ENCODE measurements at regions not wholly inside any gene's neighbourhood (a gene's known extent, or its start where the extent isn't known, plus 50 kb on each side); places are given as distances from the start of the nearest gene placed in this dataset.

GRCh38 chr7:16136896-16137295, 284.4 kb downstream of the CRPPA start:
- no peaks in the 10 kb centered on the region for H3K36me3 Mint-ChIP-seq (ENCODE audit: low read depth)
- H3K4me1 Mint-ChIP-seq (ENCODE audit: low read depth): no peaks in the 10 kb centered on the region
- no peak overlapping the region for H3K4me3 Mint-ChIP-seq
- no peaks in the 10 kb centered on the region for H3K27me3 Mint-ChIP-seq
- DNase-seq: no peak
- H3K27ac Mint-ChIP-seq: no peak overlapping the region
- no peaks in the 10 kb centered on the region for H3K9me3 Mint-ChIP-seq

GRCh38 chr7:16135658-16136057, 285.7 kb downstream of the CRPPA start:
- H3K27ac Mint-ChIP-seq: no peak overlapping the region
- H3K4me3 Mint-ChIP-seq: no peak overlapping the region
- no peaks in the 10 kb centered on the region for H3K27me3 Mint-ChIP-seq
- no peaks in the 10 kb centered on the region for H3K36me3 Mint-ChIP-seq (ENCODE audit: low read depth)
- DNase-seq: no peak
- no peaks in the 10 kb centered on the region for H3K9me3 Mint-ChIP-seq
- no peaks in the 10 kb centered on the region for H3K4me1 Mint-ChIP-seq (ENCODE audit: low read depth)

GRCh38 chr7:16130111-16131110, 290.9 kb downstream of the CRPPA start:
- no peak for DNase-seq
- Mint-ChIP-seq H3K4me1 (ENCODE audit: low read depth) (no peaks in the 10 kb centered on the region), H3K27me3 (no peaks in the 10 kb centered on the region), H3K4me3 (no peak overlapping the region), H3K27ac (no peak overlapping the region), H3K9me3 (peaks cover 9% of the 10 kb centered on the region), H3K36me3 (ENCODE audit: low read depth) (no peaks in the 10 kb centered on the region)

GRCh38 chr7:16129431-16130110, 291.8 kb downstream of the CRPPA start:
- H3K27ac Mint-ChIP-seq: no peak overlapping the region
- no peaks in the 10 kb centered on the region for H3K4me1 Mint-ChIP-seq (ENCODE audit: low read depth)
- H3K27me3 Mint-ChIP-seq: no peaks in the 10 kb centered on the region
- DNase-seq: no peak
- peaks cover 9% of the 10 kb centered on the region for H3K9me3 Mint-ChIP-seq
- H3K4me3 Mint-ChIP-seq: no peak overlapping the region
- no peaks in the 10 kb centered on the region for H3K36me3 Mint-ChIP-seq (ENCODE audit: low read depth)

GRCh38 chr7:16123117-16123770, 298.1 kb downstream of the CRPPA start:
- H3K36me3 Mint-ChIP-seq (ENCODE audit: low read depth): no peaks in the 10 kb centered on the region
- no peak overlapping the region for H3K27ac Mint-ChIP-seq
- H3K4me3 Mint-ChIP-seq: no peak overlapping the region
- no peaks in the 10 kb centered on the region for H3K4me1 Mint-ChIP-seq (ENCODE audit: low read depth)
- no peaks in the 10 kb centered on the region for H3K27me3 Mint-ChIP-seq
- no peak for DNase-seq
- H3K9me3 Mint-ChIP-seq: peaks cover 3% of the 10 kb centered on the region

GRCh38 chr7:16121876-16122390, 299.4 kb downstream of the CRPPA start:
- Mint-ChIP-seq H3K27me3 (no peaks in the 10 kb centered on the region), H3K36me3 (ENCODE audit: low read depth) (no peaks in the 10 kb centered on the region), H3K4me1 (ENCODE audit: low read depth) (no peaks in the 10 kb centered on the region), H3K9me3 (peaks cover 7% of the 10 kb centered on the region), H3K27ac (no peak overlapping the region), H3K4me3 (no peak overlapping the region)
- DNase-seq: no peak

GRCh38 chr7:16115374-16115773, 306.0 kb downstream of the CRPPA start:
- no peaks in the 10 kb centered on the region for H3K36me3 Mint-ChIP-seq (ENCODE audit: low read depth)
- H3K4me3 Mint-ChIP-seq: no peak overlapping the region
- no peak overlapping the region for H3K27ac Mint-ChIP-seq
- H3K27me3 Mint-ChIP-seq: no peaks in the 10 kb centered on the region
- no peak for DNase-seq
- peaks cover 14% of the 10 kb centered on the region for H3K9me3 Mint-ChIP-seq
- H3K4me1 Mint-ChIP-seq (ENCODE audit: low read depth): peaks cover 8% of the 10 kb centered on the region

- Mint-ChIP-seq H3K27me3 (no peaks in the 10 kb centered on the region), H3K9me3 (peaks cover 15% of the 10 kb centered on the region), H3K27ac (no peak overlapping the region), H3K4me3 (no peak overlapping the region), H3K4me1 (ENCODE audit: low read depth) (peaks cover 8% of the 10 kb centered on the region), H3K36me3 (ENCODE audit: low read depth) (no peaks in the 10 kb centered on the region)
- DNase-seq: no peak
These were observed 306.7 kb downstream of the CRPPA start for GRCh38 chr7:16114633-16115032.

GRCh38 chr7:16114071-16114470, 307.3 kb downstream of the CRPPA start:
- Mint-ChIP-seq H3K27me3 (no peaks in the 10 kb centered on the region), H3K9me3 (peaks cover 20% of the 10 kb centered on the region), H3K27ac (no peak overlapping the region), H3K4me3 (no peak overlapping the region), H3K4me1 (ENCODE audit: low read depth) (peaks cover 8% of the 10 kb centered on the region), H3K36me3 (ENCODE audit: low read depth) (no peaks in the 10 kb centered on the region)
- DNase-seq: no peak

- peaks cover 27% of the 10 kb centered on the region for H3K9me3 Mint-ChIP-seq
- no peaks in the 10 kb centered on the region for H3K36me3 Mint-ChIP-seq (ENCODE audit: low read depth)
- DNase-seq: no peak
- H3K4me3 Mint-ChIP-seq: no peak overlapping the region
- H3K27me3 Mint-ChIP-seq: no peaks in the 10 kb centered on the region
- H3K4me1 Mint-ChIP-seq (ENCODE audit: low read depth): peaks cover 8% of the 10 kb centered on the region
- H3K27ac Mint-ChIP-seq: no peak overlapping the region
These were observed 308.3 kb downstream of the CRPPA start for GRCh38 chr7:16113058-16113457.

- Mint-ChIP-seq H3K27me3 (no peaks in the 10 kb centered on the region), H3K9me3 (peaks cover 50% of the 10 kb centered on the region), H3K27ac (no peak overlapping the region), H3K4me1 (ENCODE audit: low read depth) (peaks cover 8% of the 10 kb centered on the region), H3K4me3 (no peak overlapping the region), H3K36me3 (ENCODE audit: low read depth) (peaks cover 2% of the 10 kb centered on the region)
- no peak for DNase-seq
These were observed 314.5 kb downstream of the CRPPA start for GRCh38 chr7:16106869-16107268.

- H3K4me3 Mint-ChIP-seq: no peak overlapping the region
- no peak overlapping the region for H3K27ac Mint-ChIP-seq
- no peaks in the 10 kb centered on the region for H3K27me3 Mint-ChIP-seq
- H3K4me1 Mint-ChIP-seq (ENCODE audit: low read depth): peaks cover 7% of the 10 kb centered on the region
- DNase-seq: no peak
- peaks cover 50% of the 10 kb centered on the region for H3K9me3 Mint-ChIP-seq
- peaks cover 2% of the 10 kb centered on the region for H3K36me3 Mint-ChIP-seq (ENCODE audit: low read depth)
These were observed 315.0 kb downstream of the CRPPA start for GRCh38 chr7:16106300-16106699.

GRCh38 chr7:16099302-16099849, 322.0 kb downstream of the CRPPA start:
- Mint-ChIP-seq H3K4me3 (no peak overlapping the region), H3K27ac (no peak overlapping the region), H3K36me3 (ENCODE audit: low read depth) (peaks cover 2% of the 10 kb centered on the region), H3K9me3 (peaks cover 11% of the 10 kb centered on the region), H3K27me3 (no peaks in the 10 kb centered on the region), H3K4me1 (ENCODE audit: low read depth) (no peaks in the 10 kb centered on the region)
- no peak for DNase-seq

GRCh38 chr7:16098585-16099179, 322.7 kb downstream of the CRPPA start:
- no peak overlapping the region for H3K4me3 Mint-ChIP-seq
- no peak for DNase-seq
- H3K4me1 Mint-ChIP-seq (ENCODE audit: low read depth): no peaks in the 10 kb centered on the region
- H3K36me3 Mint-ChIP-seq (ENCODE audit: low read depth): no peaks in the 10 kb centered on the region
- no peaks in the 10 kb centered on the region for H3K27me3 Mint-ChIP-seq
- H3K27ac Mint-ChIP-seq: no peak overlapping the region
- H3K9me3 Mint-ChIP-seq: peaks cover 6% of the 10 kb centered on the region
